SJSA1 (cell line): ENCODE measurements at regions not wholly inside any gene's neighbourhood (a gene's known extent, or its start where the extent isn't known, plus 50 kb on each side); places are given as distances from the start of the nearest gene placed in this dataset.

Experiments
- DNase-seq, 2 experiments: peaks; one replicate each; pipeline ENCODE4 v3.0.0-alpha.2; 2015 to 2020; ENCODE audit warnings: low spot score in 2 of 2, low read depth in 1 of 2
- H3K27ac ChIP-seq: fragments of 250-450 bp; sonication (Bioruptor Pico); 2 replicates; pipeline ENCODE4 v1.5.1; 2020; ENCODE audit warnings: mild to moderate bottlenecking, moderate library complexity
- H3K27me3 ChIP-seq: fragments of 250-450 bp; sonication (Bioruptor Pico); replicated peaks from 2 replicates; pipeline ENCODE4 v1.5.1; 2020; ENCODE audit warnings: mild to moderate bottlenecking, moderate library complexity
- H3K36me3 ChIP-seq: fragments of 250-450 bp; sonication (Bioruptor Pico); 2 replicates; pipeline ENCODE4 v1.5.1; 2020; ENCODE audit warnings: mild to moderate bottlenecking
- H3K4me1 ChIP-seq: fragments of 250-450 bp; sonication (Bioruptor Pico); replicated peaks from 2 replicates; pipeline ENCODE4 v1.6.1; 2021; ENCODE audit warnings: mild to moderate bottlenecking
- H3K4me3 ChIP-seq: fragments of 250-450 bp; sonication (Bioruptor Pico); 2 replicates; pipeline ENCODE4 v1.5.1; 2020; ENCODE audit warnings: mild to moderate bottlenecking
- H3K9me3 ChIP-seq: fragments of 250-450 bp; sonication (Bioruptor Pico); replicated peaks from 2 replicates; pipeline ENCODE4 v1.5.1; 2020; ENCODE audit warnings: mild to moderate bottlenecking

DNA sequence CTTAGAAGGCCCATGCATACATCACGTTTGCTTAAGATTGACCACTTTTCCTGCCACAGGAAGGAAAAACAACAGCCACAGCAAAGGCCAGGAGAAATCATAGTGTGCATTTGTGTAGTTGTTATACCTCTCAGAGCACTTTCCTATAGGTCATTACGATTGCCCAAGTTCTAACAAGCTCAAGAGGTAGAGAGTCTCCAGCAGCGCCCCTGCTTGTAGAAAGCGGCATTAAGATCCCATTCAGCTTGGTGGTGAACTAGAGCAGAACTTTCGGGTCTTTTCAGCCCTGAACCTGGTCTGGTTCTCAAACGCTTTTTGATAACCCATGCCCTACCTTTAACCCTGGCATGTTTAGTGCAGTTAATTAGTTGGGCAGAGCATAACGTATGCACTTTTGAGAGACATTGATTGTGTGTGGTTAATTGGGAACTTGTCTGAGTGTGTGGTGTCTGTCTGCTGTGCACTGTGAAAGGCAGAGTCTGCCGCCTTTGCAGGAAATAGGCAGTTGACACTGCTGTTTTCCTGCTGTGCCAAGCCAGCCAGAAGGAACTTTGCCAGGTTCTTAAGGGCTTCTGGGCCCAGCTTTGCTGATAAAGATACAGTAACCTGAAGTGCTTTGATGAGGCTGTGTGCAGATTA lies 109.9 kb upstream of the CLMP start:
- H3K4me3 ChIP-seq = no peak overlapping the region
- H3K9me3 ChIP-seq = no peaks in the 10 kb centered on the region
- no peaks in the 10 kb centered on the region for H3K27me3 ChIP-seq
- no peak for DNase-seq
- no peaks in the 10 kb centered on the region; the same call in 1 of the 2 replicates for H3K4me1 ChIP-seq
- H3K27ac ChIP-seq = no peak overlapping the region
- H3K36me3 ChIP-seq = no peaks in the 10 kb centered on the region

DNA sequence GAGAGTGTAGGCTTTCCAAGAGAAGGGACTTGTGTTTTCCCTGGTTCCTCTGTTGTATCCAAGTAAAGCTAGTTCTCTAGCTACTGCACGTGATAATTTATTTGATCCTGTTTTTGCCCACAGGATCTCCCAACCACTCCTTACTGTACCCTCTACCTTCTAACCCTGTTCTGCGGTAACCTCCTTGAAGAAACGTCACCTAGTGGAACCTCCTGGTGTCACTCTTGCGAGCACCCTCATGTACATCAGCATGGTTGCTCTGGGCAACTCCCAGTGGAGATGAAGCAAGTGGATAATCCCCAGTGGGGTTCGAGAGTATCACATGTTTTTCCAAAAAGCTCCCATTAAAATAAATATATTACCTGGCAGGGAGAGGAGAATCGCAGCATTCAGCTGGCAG lies 108.9 kb upstream of the CLMP start:
- no peaks in the 10 kb centered on the region for H3K9me3 ChIP-seq
- DNase-seq = no peak
- H3K4me1 ChIP-seq = no peaks in the 10 kb centered on the region; the same call in 1 of the 2 replicates
- no peaks in the 10 kb centered on the region for H3K36me3 ChIP-seq
- H3K27me3 ChIP-seq = no peaks in the 10 kb centered on the region
- H3K27ac ChIP-seq = no peak overlapping the region
- no peak overlapping the region for H3K4me3 ChIP-seq

DNA sequence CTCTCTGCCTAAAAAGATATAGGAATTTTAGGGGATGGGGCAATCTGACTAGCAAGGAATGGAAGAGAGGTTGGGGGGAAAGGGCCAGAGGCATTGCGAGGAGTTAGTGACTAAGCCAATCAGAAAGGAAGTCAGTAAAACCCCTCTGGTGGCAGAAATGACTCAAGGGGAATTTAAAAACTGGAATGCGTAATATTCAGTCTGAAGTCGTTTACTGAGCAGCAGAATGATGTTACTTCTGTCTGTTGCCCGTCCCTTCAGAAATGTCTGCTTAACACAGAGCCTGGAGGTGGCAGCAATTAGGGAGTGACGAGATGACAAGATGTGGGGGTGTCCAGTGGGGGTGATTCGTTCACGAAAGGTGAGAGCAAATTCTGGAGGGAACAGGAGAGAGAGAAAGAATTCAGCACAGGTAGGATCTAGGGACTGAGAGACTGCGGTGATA lies 107.7 kb upstream of the CLMP start:
- H3K27me3 ChIP-seq = no peaks in the 10 kb centered on the region
- DNase-seq = no peak
- no peaks in the 10 kb centered on the region for H3K9me3 ChIP-seq
- no peak overlapping the region for H3K27ac ChIP-seq
- H3K4me1 ChIP-seq = no peaks in the 10 kb centered on the region; the same call in 1 of the 2 replicates
- H3K36me3 ChIP-seq = no peaks in the 10 kb centered on the region
- no peak overlapping the region for H3K4me3 ChIP-seq

DNA sequence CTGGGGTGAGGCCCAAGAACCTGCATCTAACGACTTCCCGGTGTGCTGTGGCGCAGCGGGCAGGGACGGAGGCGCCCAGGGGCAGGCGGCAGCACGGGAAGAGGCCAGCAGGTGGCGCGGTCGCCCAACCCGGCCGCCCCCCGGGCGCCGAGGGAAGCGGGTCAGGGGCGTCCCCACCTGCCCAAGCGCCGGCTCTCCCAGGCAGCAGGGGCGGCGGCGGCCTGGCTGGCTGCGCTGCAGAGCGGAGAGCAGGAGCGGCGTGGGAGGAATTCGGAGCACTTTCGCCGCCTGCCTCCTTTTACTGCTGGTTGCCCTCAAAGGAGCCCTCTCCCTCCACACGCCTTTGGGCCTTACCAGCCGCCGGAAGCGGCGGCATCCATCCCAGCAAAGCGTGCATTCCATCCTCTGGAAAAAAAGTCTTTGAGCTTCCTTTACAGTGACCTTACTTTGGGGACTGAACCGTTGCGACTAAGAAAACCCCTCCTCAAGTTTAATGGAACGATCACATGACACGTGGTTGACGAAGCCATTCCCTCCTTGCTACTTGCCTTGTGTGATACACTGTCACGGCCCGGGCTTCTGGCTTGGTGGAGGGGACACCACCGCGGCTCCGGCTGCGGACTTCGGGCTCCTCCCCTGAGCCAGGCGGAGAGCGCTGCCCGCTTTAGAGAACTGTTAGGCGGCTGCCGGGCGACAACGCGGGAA lies 106.8 kb upstream of the CLMP start:
- Histone ChIP-seq H3K4me3 (no peak overlapping the region), H3K27me3 (no peaks in the 10 kb centered on the region), H3K9me3 (no peaks in the 10 kb centered on the region), H3K4me1 (no peaks in the 10 kb centered on the region; the same call in 1 of the 2 replicates), H3K27ac (no peak overlapping the region), H3K36me3 (no peaks in the 10 kb centered on the region)
- peak; percentile 33 to 35 for DNase-seq

DNA sequence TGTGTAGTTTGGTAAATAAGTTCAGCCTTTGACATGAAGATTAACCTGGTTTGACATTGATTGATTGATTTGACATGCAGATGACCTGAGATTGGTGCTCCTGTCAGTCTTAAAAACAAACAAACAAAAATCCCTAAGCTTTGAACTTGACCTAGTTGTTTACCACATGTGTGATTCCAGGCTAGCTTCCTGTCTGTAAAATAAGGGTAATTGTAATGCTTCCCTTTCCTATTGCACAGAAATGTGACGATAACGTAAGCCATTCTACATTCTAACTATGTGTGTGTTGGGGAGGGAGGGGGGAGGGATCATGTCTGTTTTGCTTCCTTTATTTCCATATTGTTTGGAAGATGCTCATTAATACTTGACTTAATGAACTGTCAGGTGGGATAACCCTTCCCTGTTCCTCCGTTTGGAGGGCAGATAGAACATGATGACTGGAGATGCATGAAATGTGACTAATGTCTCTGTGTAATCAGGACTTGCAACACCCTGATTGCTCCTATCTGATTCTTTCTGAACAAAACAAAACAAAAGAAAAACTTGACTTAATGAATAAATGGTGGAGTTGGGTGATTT lies 106.1 kb upstream of the CLMP start:
- no peak for DNase-seq
- Histone ChIP-seq H3K27ac (no peak overlapping the region), H3K9me3 (no peaks in the 10 kb centered on the region), H3K4me3 (no peak overlapping the region), H3K36me3 (no peaks in the 10 kb centered on the region), H3K27me3 (no peaks in the 10 kb centered on the region), H3K4me1 (no peaks in the 10 kb centered on the region; the same call in 1 of the 2 replicates)

DNA sequence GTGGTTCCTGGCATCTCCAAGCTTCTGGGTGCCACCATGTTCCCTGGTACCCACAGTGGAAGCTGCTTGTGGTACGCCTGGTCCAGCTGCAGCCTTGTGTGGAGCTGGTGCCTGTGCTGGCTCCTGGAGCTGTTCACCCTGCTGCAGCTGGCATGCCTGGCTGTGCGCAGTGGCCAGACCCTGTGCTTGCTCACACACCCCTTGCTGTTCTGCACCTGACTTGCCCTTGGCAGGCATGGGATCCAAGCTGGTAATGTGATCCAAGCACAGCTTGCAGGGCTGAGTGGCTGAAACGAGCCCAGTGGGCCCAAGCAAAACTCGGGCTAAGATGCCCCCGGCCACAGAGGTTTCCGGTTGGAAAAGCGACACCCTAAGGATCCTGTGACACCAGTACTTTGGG lies 104.7 kb upstream of the CLMP start:
- H3K36me3 ChIP-seq = no peaks in the 10 kb centered on the region
- no peaks in the 10 kb centered on the region for H3K9me3 ChIP-seq
- no peaks in the 10 kb centered on the region; the same call in 1 of the 2 replicates for H3K4me1 ChIP-seq

DNA sequence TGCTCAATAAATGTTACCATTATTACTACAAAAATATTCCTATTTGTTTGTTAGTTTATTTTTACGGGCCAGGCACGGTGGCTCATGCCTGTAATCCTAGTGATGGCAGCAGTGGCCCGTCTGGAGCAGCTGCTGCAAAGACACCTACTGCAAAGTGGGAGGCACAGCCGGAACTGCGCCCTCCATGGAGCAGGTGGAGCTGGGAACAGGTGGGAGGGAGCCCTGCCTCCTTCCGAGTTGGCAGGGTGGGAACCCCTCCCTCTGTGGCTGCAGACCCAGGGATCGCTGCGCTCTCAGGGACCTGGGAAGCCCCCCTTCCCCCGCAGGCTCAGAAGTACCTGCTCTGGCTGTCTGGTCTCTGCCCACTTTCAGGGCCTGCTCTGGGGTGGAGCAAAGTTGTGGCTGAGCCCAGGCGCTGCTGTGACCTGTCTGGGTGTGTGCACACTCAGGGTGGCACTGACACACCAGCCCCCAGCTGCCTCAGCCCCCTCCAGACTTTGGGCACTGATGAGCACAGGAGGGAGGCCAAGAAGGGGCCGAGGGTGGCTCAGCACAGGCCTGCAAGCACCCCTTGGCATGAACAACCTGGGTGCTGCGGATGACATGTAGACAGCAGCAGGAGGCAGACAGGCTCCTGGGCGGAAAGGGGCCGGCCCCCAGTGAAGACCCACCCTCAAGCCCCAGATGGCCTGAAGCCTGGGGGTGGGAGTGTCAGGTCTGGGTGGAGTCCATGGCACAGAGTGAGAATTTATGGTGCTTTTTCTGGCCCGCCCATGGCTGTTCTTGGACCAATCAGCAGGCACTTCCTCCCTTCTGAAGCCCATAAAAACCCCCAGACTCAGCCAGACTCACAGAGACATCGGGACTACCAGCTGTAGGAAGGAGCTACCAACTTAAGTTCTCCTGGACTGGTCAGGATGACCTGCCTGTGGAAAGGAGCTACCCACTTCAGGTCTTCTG lies 103.7 kb upstream of the CLMP start:
- Histone ChIP-seq H3K36me3 (no peaks in the 10 kb centered on the region), H3K9me3 (no peaks in the 10 kb centered on the region), H3K27ac (no peak overlapping the region), H3K4me1 (no peaks in the 10 kb centered on the region; the same call in 1 of the 2 replicates), H3K27me3 (no peaks in the 10 kb centered on the region), H3K4me3 (no peak overlapping the region)
- DNase-seq = no peak

More for the DNA sequence above, 104.7 kb upstream of the CLMP start:
- DNase-seq = no peak
- Histone ChIP-seq H3K4me3 (no peak overlapping the region), H3K27ac (no peak overlapping the region), H3K27me3 (no peaks in the 10 kb centered on the region)

DNA sequence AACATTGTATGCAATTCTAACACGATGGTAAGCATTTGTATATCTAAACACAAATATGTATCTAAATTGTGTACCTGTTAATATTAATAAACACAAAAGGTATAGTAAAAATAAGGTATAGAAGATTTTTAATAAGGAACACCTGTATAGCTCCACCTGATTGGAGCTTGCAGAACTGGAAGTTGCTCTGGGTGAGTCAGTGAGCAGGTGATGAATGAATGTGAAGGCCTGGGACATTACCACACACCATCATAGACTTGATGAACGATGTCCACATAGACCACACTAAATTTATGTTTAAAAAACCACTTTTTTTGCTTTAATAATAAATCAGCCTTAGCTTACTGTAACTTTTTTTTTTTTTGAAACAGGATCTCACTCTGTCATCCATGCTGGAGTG lies 97.6 kb upstream of the CLMP start:
- H3K9me3 ChIP-seq = no peaks in the 10 kb centered on the region
- no peaks in the 10 kb centered on the region for H3K36me3 ChIP-seq

DNA sequence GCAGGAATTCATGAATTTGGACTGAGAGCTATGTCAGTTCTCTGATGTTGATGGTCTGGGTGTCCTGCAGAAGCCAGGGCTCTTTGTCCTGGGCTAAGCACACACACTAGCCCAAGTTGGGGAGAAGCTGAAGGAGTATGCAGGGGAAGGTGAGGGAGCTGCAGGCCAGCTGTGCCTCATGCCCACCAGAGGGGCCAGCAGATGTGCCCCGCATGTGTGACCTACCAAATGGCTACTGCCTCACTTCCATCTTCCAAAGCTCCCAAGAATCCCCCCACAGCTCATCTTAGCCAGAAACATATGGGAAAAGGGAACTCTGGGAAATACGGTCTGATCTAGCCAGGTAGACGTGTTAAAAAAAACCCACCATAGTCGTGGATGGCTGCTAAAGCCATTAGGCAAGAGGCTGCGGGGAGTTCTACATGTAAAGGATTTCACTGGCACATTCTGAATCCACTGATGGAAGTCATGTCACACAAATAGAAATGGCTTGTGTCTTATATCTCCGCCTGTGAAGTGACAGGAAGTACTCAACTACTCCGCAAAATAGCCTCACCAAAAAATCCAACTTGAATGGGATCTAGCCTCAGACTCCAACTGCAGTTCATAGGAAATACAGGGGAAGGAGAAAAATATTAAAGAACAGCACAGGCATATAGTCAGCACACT lies 96.3 kb upstream of the CLMP start:
- no peaks in the 10 kb centered on the region for H3K4me1 ChIP-seq
- no peak overlapping the region for H3K4me3 ChIP-seq

More for the DNA sequence above, 97.6 kb upstream of the CLMP start:
- Histone ChIP-seq H3K4me1 (no peaks in the 10 kb centered on the region), H3K27ac (no peak overlapping the region), H3K4me3 (no peak overlapping the region), H3K27me3 (no peaks in the 10 kb centered on the region)
- DNase-seq = no peak

DNA sequence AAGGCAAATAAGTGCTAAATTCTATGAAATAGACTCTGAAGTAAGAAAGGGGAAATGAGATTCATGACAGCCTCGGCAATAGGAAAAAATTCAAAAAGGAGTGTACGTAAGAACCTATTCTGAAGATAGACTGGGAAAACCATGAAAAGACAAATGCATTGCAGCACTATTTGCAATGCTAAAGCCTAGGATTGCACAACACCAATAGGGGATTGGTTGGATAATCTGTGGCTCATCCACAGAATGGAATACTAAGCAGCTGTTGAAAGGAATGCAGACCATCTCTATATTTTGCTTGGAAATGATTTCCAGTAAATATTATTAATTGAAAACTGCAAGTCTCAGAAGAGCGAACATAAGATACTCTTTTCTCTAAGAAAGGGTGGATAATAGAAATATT lies 91.7 kb upstream of the CLMP start:
- Histone ChIP-seq H3K4me1 (no peaks in the 10 kb centered on the region), H3K36me3 (no peaks in the 10 kb centered on the region), H3K4me3 (no peak overlapping the region), H3K27me3 (no peaks in the 10 kb centered on the region), H3K9me3 (no peaks in the 10 kb centered on the region), H3K27ac (no peak overlapping the region)
- DNase-seq = no peak

More for the DNA sequence above, 96.3 kb upstream of the CLMP start:
- Histone ChIP-seq H3K27me3 (no peaks in the 10 kb centered on the region), H3K36me3 (no peaks in the 10 kb centered on the region), H3K27ac (no peak overlapping the region), H3K9me3 (no peaks in the 10 kb centered on the region)
- no peak for DNase-seq

DNA sequence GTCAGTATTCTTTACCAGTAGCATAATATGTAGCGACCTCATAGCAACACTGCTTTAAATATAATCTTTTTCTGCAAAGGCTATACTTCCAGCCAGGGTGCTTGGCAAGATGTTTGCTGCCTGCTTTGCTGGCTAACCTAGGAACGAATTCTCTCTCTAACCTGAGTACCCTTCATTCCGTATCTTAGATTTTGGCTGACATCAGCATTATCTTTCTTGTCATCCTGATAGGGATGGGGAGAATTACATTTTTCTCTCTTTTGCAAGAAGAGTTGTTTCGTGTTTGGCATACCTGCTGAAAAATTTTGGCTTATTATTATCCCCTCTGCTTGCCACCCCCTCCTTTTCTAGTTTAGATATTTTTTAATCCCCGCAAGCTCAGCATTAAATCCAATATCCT lies 91.2 kb upstream of the CLMP start:
- Histone ChIP-seq H3K27ac (no peak overlapping the region), H3K4me1 (no peaks in the 10 kb centered on the region), H3K4me3 (no peak overlapping the region), H3K36me3 (no peaks in the 10 kb centered on the region), H3K9me3 (no peaks in the 10 kb centered on the region), H3K27me3 (no peaks in the 10 kb centered on the region)
- no peak for DNase-seq

DNA sequence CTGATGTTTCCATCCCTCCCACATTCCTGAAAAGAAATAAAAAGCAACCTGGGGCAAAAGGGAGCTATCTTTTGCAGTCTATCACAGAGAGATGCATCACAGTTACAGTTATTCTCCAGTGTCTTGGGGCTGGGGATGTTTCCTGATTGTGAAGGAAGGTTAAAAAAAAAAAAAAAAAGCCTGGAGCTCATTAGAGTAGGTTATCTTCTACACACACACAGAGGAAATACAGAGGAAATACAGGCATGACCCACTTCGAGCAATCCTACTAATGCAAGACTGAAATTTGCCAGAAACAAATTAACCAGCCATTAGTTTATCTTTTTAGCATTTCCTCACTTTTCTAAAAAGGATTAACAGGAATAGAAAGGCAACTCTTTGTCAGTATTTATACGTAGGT lies 89.4 kb upstream of the CLMP start:
- H3K4me1 ChIP-seq = no peaks in the 10 kb centered on the region
- no peak overlapping the region for H3K4me3 ChIP-seq
- H3K27me3 ChIP-seq = no peaks in the 10 kb centered on the region
- DNase-seq = no peak
- no peaks in the 10 kb centered on the region for H3K36me3 ChIP-seq
- H3K9me3 ChIP-seq = no peaks in the 10 kb centered on the region
- H3K27ac ChIP-seq = no peak overlapping the region

DNA sequence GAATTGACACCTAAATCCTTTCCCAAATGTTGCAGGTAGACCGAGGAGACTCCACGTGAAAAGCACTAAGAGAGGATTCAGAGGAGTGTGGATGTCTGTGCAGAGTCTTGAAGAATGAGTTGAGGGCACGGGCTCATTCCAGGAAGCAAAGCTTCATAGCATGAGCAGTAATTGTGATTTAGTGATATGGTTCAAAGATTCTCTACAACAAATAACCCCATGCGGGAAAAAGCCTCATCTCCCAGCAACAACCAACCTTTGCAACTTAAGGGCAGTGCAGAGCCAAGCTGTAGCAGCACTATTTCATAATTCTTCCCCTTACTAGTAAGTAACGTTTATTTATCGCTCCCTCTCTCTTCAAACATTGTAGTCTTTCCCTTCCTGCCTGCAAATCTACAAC lies 87.5 kb upstream of the CLMP start:
- H3K36me3 ChIP-seq = no peaks in the 10 kb centered on the region
- H3K27me3 ChIP-seq = no peaks in the 10 kb centered on the region
- H3K4me1 ChIP-seq = no peaks in the 10 kb centered on the region
- H3K4me3 ChIP-seq = no peak overlapping the region
- H3K9me3 ChIP-seq = no peaks in the 10 kb centered on the region
- no peak overlapping the region for H3K27ac ChIP-seq
- no peak for DNase-seq
